ENCODE measurements at regions not wholly inside any gene's neighbourhood (a gene's known extent, or its start where the extent isn't known, plus 50 kb on each side); places are given as distances from the start of the nearest gene placed in this dataset.

DNA sequence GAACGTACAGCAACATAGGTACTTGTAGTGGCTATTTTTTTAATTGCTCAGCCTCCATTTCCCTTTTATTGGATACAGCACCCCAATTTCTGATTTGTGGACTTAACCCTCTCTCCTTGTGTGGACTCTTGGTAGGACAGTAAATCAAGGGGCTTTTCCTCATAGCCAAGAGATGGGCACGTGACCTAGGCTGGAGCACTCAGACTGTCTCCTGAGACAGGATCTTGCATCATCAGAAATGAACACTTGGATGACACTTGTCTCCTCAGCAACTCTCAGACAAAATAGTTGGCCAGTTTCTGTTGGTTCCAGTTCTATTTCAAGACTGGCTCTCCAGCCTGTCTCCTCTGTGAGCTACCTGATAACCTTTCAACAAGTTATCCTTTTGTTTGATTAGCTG is 112.9 kb upstream of the ZNF678 start:
- DNase-seq (ENCODE audit: low read depth in 2 of 2): no peak

DNA sequence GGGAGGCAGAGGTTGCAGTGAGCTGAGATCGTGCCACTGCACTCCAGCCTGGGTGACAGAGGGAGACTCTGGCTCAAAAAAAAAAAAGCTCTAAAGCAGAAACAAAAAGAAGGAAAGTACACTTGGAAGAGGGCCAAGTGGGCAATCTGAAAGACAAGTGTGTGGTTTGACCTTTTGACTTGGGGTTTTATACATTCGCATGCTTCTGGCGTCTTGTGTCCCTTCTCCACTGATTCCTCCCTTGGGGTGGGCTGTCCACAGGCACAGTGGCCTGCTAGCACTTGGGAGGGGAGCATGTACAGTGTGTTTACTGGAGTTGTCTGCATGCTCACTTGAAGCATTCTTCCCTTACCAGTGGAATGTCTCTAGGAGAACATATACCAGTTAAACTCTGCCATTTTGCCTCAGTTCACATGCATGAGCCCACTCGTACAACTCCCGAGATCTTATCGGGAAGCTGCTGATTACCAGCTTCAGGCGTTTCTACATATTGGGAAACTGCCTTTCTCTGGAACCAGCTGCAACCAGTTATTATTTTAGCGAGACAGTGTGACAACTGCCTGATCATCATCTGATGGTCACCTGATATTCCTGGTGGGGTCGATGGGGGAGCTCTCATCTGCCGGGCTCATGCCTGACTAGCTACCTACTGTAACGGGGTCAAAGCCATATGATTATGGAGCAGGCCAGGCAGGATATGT is 113.5 kb upstream of the ZNF678 start:
- no peak for DNase-seq (ENCODE audit: low read depth in 2 of 2)

DNA sequence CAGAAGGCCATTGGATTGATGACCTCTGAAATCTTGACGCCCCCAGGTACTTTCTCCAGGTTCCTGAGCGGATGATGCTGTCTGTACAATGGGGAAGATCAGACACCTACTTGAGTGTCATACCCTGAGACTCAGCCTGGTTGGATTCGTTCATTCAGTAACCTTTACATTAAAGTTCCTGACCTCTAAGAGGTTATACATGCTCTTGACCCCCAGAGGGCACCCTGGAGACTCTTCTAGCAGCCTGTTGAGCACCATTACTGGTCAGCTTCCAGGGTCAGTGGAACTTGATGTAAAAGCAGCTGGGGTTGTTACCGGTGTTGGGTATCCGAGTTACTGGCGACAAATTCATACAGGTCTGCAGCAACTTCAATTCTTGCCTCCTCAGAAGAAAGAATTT is 114.3 kb upstream of the ZNF678 start:
- DNase-seq (ENCODE audit: low read depth in 2 of 2): peak; percentile 7 to 12

DNA sequence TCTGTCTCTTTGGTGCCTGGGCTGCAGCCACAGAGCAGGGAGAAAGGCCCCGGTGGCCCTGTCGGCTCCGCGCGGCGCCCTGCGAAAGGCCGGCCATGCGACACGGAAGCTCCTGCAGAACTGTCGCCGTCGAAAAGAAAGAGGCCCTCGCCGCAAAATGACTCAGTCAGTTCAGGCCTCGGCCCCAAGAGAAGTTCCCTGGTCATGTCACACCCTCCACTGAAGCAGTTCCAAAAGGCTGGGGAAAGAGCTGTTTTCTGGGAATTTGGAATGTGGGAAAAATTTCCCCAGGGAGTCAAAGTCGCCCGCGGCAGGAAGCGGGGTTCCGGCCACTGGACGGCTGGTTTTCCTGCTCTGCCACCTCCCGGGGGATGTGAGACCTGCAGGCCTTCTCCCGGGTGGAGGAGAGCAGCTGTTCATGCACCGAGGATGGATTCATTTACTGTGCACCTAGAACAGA is 115.8 kb upstream of the ZNF678 start:
- DNase-seq (ENCODE audit: low read depth in 2 of 2): no peak

DNA sequence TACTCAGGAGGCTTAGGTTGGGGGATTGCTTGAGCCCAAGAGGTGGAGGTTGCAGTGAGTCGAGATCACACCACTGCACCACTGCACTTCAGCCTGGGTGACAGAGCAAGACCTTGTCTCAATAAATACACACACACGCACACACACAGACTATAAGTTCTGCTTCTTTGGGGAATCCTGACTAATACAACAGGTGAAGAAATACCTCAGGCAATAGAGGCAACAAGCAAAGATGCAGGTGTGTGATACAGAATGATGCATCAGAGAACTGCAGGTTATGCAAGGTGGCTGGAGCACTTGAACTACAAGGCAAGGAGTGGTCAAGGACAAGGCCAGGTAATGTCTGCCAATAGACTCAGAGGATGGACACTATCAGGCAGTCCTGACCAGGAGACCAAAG is 117.6 kb upstream of the ZNF678 start:
- DNase-seq (ENCODE audit: low read depth in 2 of 2): no peak

- DNase-seq (ENCODE audit: low read depth in 2 of 2): no peak
These were observed 118.2 kb upstream of the ZNF678 start for GRCh38 chr1:227445092-227445674.

DNA sequence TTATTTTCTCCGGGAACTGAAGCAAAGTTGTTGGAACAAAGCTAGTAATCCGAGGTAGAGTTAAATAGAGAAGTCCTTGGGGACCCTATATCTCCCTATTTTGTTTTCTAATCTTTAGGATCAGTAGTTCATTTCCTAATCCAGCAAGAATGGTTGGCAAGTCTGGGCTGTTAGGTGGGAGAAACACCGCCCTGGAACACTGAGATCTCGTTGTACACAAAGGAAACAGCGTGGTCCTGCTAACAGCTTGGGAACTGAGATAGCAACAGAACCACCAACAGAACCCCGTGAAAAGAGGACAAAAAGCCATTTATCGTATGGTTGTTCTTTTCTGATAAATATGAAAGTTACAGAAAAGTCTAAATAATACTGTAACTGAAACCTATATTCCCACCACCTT is 121.9 kb upstream of the CDC42BPA start:
- no peak for DNase-seq (ENCODE audit: low read depth in 2 of 2)

GRCh38 chr1:227437495-227438008 is 119.3 kb upstream of the CDC42BPA start:
- DNase-seq (ENCODE audit: low read depth in 2 of 2): no peak

GRCh38 chr1:227434808-227435444 is 116.6 kb upstream of the CDC42BPA start:
- DNase-seq (ENCODE audit: low read depth in 2 of 2): no peak

DNA sequence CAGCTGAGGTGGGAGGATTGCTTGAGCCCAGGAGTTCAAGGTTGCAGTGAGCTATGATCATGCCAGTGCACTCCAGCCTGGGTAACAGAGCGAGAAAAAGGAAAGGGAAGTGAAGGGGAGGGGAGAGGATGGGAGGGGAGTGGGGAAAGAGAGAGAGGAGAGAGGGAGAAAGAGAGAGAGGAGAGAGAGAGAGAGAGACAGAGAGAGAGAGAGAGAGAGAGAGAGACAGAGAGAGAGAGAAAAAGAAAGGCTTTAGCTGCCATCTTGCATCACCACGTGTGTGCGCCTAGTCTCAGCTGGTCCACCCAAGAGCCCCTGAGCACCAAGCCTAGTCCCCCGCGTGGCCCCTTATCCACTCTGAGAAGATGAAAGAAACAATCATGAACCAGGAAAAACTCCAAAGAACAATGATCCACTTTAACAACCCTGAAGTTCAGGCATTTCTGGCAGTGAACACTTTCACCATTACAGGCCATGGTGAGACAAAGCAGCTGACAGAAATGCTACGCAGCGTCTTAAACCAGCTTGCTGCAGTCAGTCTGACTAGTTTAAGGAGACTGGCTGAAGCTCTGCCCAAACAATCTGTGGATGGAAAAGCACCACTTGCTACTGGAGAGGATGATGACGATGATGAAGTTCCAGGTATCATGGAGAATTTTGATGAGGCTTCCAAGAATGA is 115.5 kb upstream of the CDC42BPA start:
- no peak for DNase-seq (ENCODE audit: low read depth in 2 of 2)

- DNase-seq (ENCODE audit: low read depth in 2 of 2): no peak
These were observed 114.7 kb upstream of the CDC42BPA start for GRCh38 chr1:227432981-227433380.

- DNase-seq (ENCODE audit: low read depth in 2 of 2): no peak
These were observed 113.9 kb upstream of the CDC42BPA start for GRCh38 chr1:227432181-227432535.

- DNase-seq (ENCODE audit: low read depth in 2 of 2): no peak
These were observed 111.4 kb upstream of the CDC42BPA start for GRCh38 chr1:227429447-227430359.

GRCh38 chr1:227428803-227429202 is 110.5 kb upstream of the CDC42BPA start:
- DNase-seq (ENCODE audit: low read depth in 2 of 2): no peak

DNA sequence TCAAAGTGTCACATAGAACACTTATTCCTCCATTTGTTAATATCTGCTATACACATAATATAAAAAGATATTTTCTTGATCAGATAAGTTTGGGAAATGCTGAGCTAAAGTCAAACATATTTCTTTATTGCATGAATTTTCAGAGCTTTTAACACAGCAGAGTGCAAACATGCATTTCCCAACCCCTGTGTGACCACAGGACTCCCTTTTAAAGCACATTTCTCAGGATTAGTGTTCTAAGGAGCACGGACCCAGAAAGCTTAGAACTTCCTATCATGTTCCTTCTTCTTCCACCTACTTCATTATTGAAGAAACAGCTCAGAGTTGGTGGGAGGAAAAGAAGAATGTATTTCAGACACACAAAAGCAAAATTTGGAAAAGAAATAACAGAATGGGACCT is 109.1 kb upstream of the CDC42BPA start:
- DNase-seq (ENCODE audit: low read depth in 2 of 2): no peak

DNA sequence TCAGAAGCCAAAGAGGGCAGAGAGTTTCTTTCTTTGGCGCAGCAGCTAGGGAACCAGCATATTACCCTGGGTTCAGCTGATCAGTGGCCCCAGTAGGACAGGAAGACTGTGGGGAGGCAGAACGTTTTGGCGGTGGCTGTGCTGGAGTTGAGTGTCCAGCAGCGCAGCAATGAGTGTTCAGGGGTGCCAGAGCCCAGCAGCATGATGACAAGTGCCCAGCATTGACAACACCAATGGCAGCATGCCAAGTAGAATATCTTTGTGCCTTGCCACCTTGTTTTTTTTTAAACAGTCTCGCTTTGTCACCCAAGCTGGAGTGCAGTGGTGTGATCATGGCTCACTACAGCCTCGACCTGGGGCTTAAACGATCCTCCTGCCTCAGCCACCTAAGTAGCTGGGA is 106.7 kb upstream of the CDC42BPA start:
- no peak for DNase-seq (ENCODE audit: low read depth in 2 of 2)

- no peak for DNase-seq (ENCODE audit: low read depth in 2 of 2)
These were observed 105.9 kb upstream of the CDC42BPA start for GRCh38 chr1:227424159-227424680.

GRCh38 chr1:227422581-227422980 is 104.3 kb upstream of the CDC42BPA start:
- no peak for DNase-seq (ENCODE audit: low read depth in 2 of 2)

- no peak for DNase-seq (ENCODE audit: low read depth in 2 of 2)
These were observed 101.9 kb upstream of the CDC42BPA start for GRCh38 chr1:227420147-227420546.

GRCh38 chr1:227417756-227418480 is 99.6 kb upstream of the CDC42BPA start:
- DNase-seq (ENCODE audit: low read depth in 2 of 2): no peak

All from stimulated activated CD4-positive, alpha-beta T cell treated with anti-CD3 and anti-CD28 coated beads, Interleukin-4, amount 100 ng/mL, for 48 hours (primary cell).